ENCODE measurements at regions not wholly inside any gene's neighbourhood (a gene's known extent, or its start where the extent isn't known, plus 50 kb on each side); places are given as distances from the start of the nearest gene placed in this dataset.
"Not testable (repeated sequence)": the region's sequence is repeated elsewhere in the genome, so short reads cannot be mapped to it uniquely, and the experiment has no call there.

DNA sequence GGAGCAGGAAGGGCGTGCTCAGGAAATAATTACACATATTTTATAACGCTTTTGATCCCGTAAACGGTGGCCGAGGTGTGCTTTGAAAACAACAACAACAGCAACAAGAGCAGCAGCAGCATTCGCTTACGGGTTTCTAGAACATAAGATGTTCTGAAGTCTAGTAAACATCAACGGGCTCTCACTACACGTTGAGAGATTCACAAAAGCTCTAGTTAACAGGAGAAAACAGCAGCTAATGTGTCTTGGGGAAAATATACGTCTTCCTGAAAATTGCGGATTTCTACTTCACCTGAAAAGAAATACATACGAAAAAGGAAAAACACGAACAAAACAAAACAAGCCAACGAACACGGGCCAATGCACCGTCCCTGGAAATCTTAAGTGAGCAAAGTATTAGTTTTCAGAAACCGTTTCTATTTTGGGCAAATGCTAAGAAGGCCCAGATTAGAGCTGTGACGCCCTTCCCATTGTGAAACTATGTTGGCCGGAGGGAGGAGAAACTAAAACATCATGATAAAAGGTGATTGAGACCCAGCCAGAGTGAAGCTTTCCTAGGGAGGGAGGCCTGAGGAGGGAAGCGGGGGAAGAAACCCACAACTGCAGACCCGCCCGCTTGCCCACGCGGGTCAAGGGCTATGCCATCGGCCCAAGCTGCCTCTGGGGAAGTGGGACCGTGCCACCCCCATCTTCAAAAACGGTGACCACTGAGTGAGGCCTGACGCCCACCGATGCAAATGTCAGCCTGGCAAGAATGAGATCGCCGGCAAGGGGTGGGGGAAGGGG is 105.9 kb upstream of the ANKRD30BL start:
- DNase-seq (ENCODE audit: low read depth, low spot score); FAIRE-seq; H3K9me3 ChIP-seq (replicated peaks; ENCODE audit: control insufficient read depth, insufficient read depth, low read length); BruUV-seq (replicated peaks); H4K20me1 ChIP-seq (ENCODE audit: control insufficient read depth, insufficient read depth); H3K27ac ChIP-seq (ENCODE audit: control insufficient read depth, insufficient read depth); H3K79me2 ChIP-seq (ENCODE audit: control insufficient read depth, insufficient read depth, low read length); H3K36me3 ChIP-seq (ENCODE audit: control insufficient read depth in 2 of 2, insufficient read depth in 2 of 2, low read length in 1 of 2); H3K9ac ChIP-seq (ENCODE audit: control insufficient read depth, insufficient read depth, low read length); SMC1A ChIA-PET (ENCODE audit: uncharacterized antibody, unreplicated experiment); H3K4me1 ChIP-seq (ENCODE audit: control insufficient read depth, insufficient read depth, low read length); POLR2A ChIA-PET; H3K27me3 ChIP-seq (replicated peaks in 1 of 2; ENCODE audit: control insufficient read depth in 2 of 2, insufficient read depth in 2 of 2, low read length in 1 of 2): not testable (repeated sequence)
- WGBS (ENCODE audit: insufficient coverage, insufficient replicate concordance, low lambda C conversion rate, missing lambda C conversion rate): 25% methylated on average over 26 of the region's 31 CpGs
- intact Hi-C loops (cut with micrococcal nuclease; ENCODE audit: unreplicated experiment): loop anchor here (2.0 to 5.0 kb wide), 2 partner anchors 279 to 905 kb away; no protein-coding TSS in a partner anchor
- H3K4me3 ChIP-seq: 0 out of 2 replicates have a peak overlapping the region, but pooled peaks have one; percentile 8
- in situ Hi-C loops (cut with MboI): loop anchor here (25.0 kb wide), 1 partner anchor 895 kb away; no protein-coding TSS in a partner anchor
- RAD21 ChIA-PET (ENCODE audit: unreplicated experiment): interaction anchor here (0.8 kb wide), 1 partner anchor 796 kb away, joined by 3 read pairs; no protein-coding TSS in a partner anchor
- CTCF ChIA-PET: interaction anchor here (0.6 to 1.5 kb wide), 4 partner anchors 879 to 1294 kb away, joined by 3 to 4 read pairs (median 4); no protein-coding TSS in a partner anchor
- H2AFZ ChIP-seq (ENCODE audit: control insufficient read depth, low read depth, low read length): peak overlapping the region; percentile 1
- peak; percentile 64 for TF ChIP-seq NR2F1 (conservative IDR thresholded peaks at IDR 0.05)
- TF ChIP-seq ATF7 (IDR thresholded peaks at IDR 0.05; ENCODE audit: low read depth): 0 out of 2 replicates have a peak, but pooled peaks have one; percentile 11
- TF ChIP-seq MEF2B (IDR thresholded peaks at IDR 0.05; ENCODE audit: partially characterized antibody, poor library complexity, severe bottlenecking): peak; percentile 67
- TF ChIP-seq IKZF2 (IDR thresholded peaks at IDR 0.05): 0 out of 4 replicates have a peak, but pooled peaks of 1 of the 2 experiments have one; percentile 16
- H3K4me2 ChIP-seq (ENCODE audit: control insufficient read depth, insufficient read depth): peak overlapping the region; percentile 33; the same call in 1 of the 2 replicates
- ATAC-seq: peak; percentile 37

Data from GM12878 (cell line).